Colonic mucosa (tissue), 4 donors: ENCODE measurements at regions not wholly inside any gene's neighbourhood (a gene's known extent, or its start where the extent isn't known, plus 50 kb on each side); places are given as distances from the start of the nearest gene placed in this dataset.
"Not testable (repeated sequence)": the region's sequence is repeated elsewhere in the genome, so short reads cannot be mapped to it uniquely, and the experiment has no call there.

ENCODE experiments used
- DNase-seq: peaks from one replicate; pipeline ENCODE4 v3.0.0-alpha.2; 2020
- H3K27ac ChIP-seq: fragments of 200-600 bp; one replicate; pipeline ENCODE4 v1.8.0; 2021
- H3K27me3 ChIP-seq: fragments of 200-600 bp; one replicate; pipeline ENCODE4 v1.8.0; 2021
- H3K36me3 ChIP-seq: fragments of 200-600 bp; one replicate; pipeline ENCODE4 v1.8.0; 2021
- H3K4me1 ChIP-seq: fragments of 200-600 bp; one replicate; pipeline ENCODE4 v1.8.0; 2021; ENCODE audit warnings: mild to moderate bottlenecking
- H3K4me3 ChIP-seq: fragments of 200-600 bp; one replicate; pipeline ENCODE4 v1.8.0; 2021
- H3K9ac ChIP-seq, 2 donors: one replicate each; pipeline ENCODE4 v1.7.0; 2013; ENCODE audit warnings: control low read depth in 2 of 2, low read depth in 2 of 2, low read length in 2 of 2
- H3K9me3 ChIP-seq: fragments of 200-600 bp; one replicate; pipeline ENCODE4 v1.8.0; 2021
- intact Hi-C: fragments of 100-400 bp; cut with DNase I; formaldehyde crosslinking; loops from one replicate; pipeline ENCODE4 v1.14.1; 2022
- TF ChIP-seq, protein P1 (sequence below): fragments of 200-600 bp; IDR thresholded peaks from one replicate; pipeline ENCODE4 v1.8.0; 2022; ENCODE audit warnings: antibody characterized with exemption, mild to moderate bottlenecking
- donor health status: healthy.
- donor health status: DM: no; HTN: no; CAD: no.
- donor health status: DM: no; HTN: no; CAD: no.

DNA sequence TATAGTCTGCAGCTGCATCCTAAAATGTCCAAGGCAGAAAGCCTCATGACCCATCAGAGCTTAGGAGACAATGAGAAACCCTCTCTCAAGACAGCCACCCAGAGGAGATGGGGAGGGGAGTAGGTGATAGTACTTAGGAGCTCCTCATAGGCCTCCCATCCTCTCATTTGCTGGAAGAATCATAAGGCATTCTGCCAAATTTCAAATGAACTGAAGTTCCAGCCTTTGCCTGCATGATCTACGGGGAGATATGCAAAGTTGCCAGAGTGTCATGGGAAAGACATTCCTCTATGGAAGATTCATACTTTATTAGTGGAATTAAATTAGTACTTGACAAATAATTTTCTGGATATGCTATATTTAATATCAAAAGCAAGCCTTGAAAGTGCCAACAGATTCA is 194.1 kb upstream of the GJE1 start:
- Histone ChIP-seq H3K4me1 (no peaks in the 10 kb centered on the region), H3K27me3 (no peaks in the 10 kb centered on the region), H3K4me3 (no peak overlapping the region), H3K27ac (no peak overlapping the region), H3K9ac (no peak overlapping the region), H3K9me3 (no peaks in the 10 kb centered on the region), H3K36me3 (no peaks in the 10 kb centered on the region)
- no peak for DNase-seq
- intact Hi-C loops, result no loop called here
- TF ChIP-seq, protein P1, sequence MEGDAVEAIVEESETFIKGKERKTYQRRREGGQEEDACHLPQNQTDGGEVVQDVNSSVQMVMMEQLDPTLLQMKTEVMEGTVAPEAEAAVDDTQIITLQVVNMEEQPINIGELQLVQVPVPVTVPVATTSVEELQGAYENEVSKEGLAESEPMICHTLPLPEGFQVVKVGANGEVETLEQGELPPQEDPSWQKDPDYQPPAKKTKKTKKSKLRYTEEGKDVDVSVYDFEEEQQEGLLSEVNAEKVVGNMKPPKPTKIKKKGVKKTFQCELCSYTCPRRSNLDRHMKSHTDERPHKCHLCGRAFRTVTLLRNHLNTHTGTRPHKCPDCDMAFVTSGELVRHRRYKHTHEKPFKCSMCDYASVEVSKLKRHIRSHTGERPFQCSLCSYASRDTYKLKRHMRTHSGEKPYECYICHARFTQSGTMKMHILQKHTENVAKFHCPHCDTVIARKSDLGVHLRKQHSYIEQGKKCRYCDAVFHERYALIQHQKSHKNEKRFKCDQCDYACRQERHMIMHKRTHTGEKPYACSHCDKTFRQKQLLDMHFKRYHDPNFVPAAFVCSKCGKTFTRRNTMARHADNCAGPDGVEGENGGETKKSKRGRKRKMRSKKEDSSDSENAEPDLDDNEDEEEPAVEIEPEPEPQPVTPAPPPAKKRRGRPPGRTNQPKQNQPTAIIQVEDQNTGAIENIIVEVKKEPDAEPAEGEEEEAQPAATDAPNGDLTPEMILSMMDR, result no peak

DNA sequence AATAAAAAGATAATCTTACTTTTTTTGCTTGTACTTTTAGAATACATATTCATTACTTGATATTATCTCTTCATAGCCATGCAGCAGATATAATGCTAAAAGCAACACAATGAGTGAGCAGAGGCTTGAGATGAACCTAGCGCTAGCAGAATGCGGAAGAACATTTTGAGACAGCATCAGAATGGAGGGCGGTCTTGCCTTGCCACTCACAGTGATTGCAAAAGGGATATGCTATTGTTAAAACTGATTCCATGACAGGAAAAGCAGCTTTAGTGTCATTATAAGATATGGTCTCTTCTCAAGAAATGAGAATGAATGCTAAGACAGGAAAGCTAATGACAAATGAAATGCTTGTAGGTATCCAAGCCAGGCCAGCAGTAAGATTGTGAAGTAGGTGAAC is 200.0 kb upstream of the GJE1 start:
- intact Hi-C loops, result no loop called here
- DNase-seq, result no peak
- Histone ChIP-seq H3K9me3 (no peaks in the 10 kb centered on the region), H3K27me3 (no peaks in the 10 kb centered on the region), H3K4me1 (no peaks in the 10 kb centered on the region), H3K4me3 (no peak overlapping the region), H3K27ac (no peak overlapping the region), H3K36me3 (no peaks in the 10 kb centered on the region), H3K9ac (no peak overlapping the region)
- TF ChIP-seq, protein P1, result no peak

DNA sequence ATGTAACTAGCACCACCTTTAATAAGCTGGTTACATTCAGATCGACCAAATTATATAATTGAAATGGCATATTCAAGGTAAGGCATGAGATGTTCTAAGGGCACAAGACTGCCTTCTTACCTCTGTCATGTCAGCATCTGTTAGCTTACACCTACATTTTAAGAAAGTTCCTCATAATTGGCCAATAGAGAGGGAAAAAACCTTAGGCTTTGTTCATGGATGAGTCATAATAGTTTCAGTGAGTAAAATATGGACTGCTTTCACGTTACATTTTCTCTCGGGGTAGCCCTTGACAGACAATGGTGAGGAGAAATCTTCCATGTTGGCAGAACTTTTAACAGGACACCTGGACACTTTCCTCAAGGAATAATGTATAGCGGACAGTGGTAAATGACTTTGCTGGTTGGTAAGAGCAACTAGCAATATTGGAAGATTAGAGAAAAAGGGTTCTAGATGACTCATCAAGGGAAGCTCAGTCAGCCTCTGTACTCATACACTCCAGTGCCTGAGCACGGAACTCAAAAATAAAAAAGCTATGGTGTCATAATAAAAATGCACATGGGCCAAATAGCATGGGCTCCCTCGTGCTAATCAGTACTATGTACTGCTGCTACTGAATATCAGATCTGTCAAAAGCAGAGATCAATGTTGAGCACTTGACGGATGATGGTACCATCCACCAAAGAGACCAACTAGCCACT is 206.4 kb upstream of the GJE1 start:
- H3K9me3 ChIP-seq, H3K36me3 ChIP-seq, H3K9ac ChIP-seq, H3K27ac ChIP-seq, DNase-seq, H3K27me3 ChIP-seq, intact Hi-C loops, H3K4me1 ChIP-seq, H3K4me3 ChIP-seq: not testable (repeated sequence)

DNA sequence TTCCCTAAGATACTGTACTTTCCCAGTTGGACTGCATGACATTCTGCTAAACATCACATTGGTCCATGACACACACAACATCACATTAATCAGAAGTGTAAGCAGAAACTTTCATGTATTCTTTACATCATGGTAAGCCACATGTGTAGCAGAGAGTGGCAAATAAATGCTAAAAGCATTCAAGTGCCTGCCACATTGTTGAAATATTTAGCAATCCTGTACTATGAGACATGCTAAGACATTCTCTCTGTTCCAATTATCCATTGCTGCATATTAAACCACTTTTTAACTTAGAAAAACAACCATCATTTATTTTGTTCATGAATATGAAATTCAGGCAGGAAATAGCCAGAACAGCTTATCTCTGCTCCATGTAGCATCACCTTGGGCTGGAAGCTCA is 207.7 kb upstream of the GJE1 start:
- no peak overlapping the region for H3K9ac ChIP-seq
- no peaks in the 10 kb centered on the region for H3K27me3 ChIP-seq
- no peaks in the 10 kb centered on the region for H3K36me3 ChIP-seq
- H3K9me3 ChIP-seq, result no peaks in the 10 kb centered on the region
- no peak overlapping the region for H3K4me3 ChIP-seq
- intact Hi-C loops, result no loop called here
- no peak for DNase-seq
- no peaks in the 10 kb centered on the region for H3K4me1 ChIP-seq
- TF ChIP-seq, protein P1, result no peak
- no peak overlapping the region for H3K27ac ChIP-seq

DNA sequence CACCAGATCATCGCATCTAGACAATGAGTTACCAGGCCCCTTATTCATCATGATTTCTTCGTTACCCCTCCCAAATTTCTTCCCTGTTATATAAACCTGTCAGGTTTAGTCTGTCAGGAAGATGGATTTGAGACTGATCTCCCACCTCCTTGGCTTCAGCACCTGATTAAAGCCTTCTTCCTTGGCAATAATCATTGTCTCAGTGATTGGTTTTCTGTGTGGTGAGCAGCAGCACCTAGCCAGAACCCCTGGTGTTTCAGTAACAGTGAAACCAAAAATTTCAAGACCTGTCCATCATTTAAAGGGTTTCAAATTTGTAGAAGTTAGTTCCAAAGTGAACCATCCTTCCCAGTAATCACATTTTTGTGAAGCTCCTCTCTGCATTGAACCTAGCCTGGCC is 209.8 kb upstream of the GJE1 start:
- intact Hi-C loops, result no loop called here
- Histone ChIP-seq H3K4me3 (no peak overlapping the region), H3K4me1 (no peaks in the 10 kb centered on the region), H3K36me3 (no peaks in the 10 kb centered on the region), H3K27ac (no peak overlapping the region), H3K27me3 (no peaks in the 10 kb centered on the region), H3K9ac (no peak overlapping the region), H3K9me3 (no peaks in the 10 kb centered on the region)
- TF ChIP-seq, protein P1, result no peak
- DNase-seq, result no peak

DNA sequence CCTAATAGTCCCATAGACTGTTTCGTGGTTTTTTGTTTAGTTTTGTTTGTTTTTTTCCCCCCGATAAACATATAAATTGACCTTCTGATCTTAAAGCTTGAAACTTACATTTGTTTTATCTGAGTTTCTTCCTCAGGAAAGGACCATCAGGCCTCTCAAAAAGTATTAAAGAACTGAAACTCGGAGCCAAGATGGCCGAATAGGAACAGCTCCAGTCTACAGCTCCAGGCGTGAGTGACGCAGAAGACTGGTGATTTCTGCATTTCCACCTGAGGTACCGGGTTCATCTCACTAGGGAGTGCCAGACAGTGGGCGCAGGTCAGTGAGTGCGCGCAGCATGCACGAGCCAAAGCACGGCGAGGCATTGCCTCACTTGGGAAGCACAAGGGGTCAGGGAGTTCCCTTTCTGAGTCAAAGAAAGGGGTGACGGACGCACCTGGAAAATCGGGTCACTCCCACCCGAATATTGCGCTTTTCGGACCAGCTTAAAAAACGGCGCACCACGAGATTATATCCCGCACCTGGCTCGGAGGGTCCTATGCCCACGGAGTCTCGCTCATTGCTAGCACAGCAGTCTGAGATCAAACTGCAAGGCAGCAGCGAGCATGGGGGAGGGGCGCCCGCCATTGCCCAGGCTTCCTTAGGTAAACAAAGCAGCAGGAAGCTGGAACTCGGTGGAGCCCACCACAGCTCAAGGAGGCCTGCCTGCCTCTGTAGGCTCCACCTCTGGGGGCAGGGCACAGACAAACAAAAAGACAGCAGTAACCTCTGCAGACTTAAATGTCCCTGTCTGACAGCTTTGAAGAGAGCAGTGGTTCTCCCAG is 215.8 kb upstream of the GJE1 start:
- H3K36me3 ChIP-seq, H3K27ac ChIP-seq, H3K27me3 ChIP-seq, H3K9ac ChIP-seq, H3K9me3 ChIP-seq, H3K4me1 ChIP-seq, DNase-seq, intact Hi-C loops, H3K4me3 ChIP-seq: not testable (repeated sequence)
